ENCODE measurements at regions not wholly inside any gene's neighbourhood (a gene's known extent, or its start where the extent isn't known, plus 50 kb on each side); places are given as distances from the start of the nearest gene placed in this dataset.
A peak's percentile ranks its signal among the peaks of the same experiment; 100 is the strongest.
"Not testable (repeated sequence)": the region's sequence is repeated elsewhere in the genome, so short reads cannot be mapped to it uniquely, and the experiment has no call there.

GRCh38 chr12:131290255-131290959 is 336.7 kb downstream of the ADGRD1 start:
- Histone ChIP-seq H3K9me3 (no peaks in the 10 kb centered on the region), H3K27ac (no peak overlapping the region), H3K4me3 (replicated peaks in 1 of 3) (no peak overlapping the region), H3K4me1 (no peaks in the 10 kb centered on the region), H3K27me3 (no peaks in the 10 kb centered on the region), H3K36me3 (no peaks in the 10 kb centered on the region)
- DNase-seq = no peak
- intact Hi-C loops (cut with DNase I) = no loop called here
- TF ChIP-seq POLR2A (IDR thresholded peaks at IDR 0.05) (no peak), CTCF (IDR thresholded peaks at IDR 0.05) (no peak)
- 85 to 93% methylated on average over 9 to 10 of the region's 10 CpGs for WGBS, 2 donors

GRCh38 chr12:131293071-131294015 is 339.6 kb downstream of the ADGRD1 start:
- WGBS, 2 donors = 71 to 74% methylated on average over 25 of the region's 26 CpGs

DNA sequence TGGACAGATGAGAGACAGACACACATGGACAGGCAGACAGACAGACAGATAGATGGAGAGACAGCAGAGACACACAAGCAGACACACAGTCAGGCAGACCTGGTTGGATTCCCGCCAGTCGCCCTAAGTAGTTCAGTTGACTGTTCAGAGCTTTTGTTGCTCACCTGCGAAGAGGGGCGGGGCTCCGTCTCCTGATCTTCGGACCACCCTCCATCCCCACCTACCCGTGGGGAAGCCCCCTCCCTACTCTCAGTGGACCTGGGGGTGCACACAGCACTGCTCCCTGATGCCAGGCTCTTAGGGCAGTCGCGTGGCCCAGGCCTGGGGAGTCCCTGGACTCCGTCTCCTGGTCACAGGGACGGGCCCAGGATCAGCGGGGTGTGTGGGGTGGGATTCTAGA is 341.0 kb downstream of the ADGRD1 start:
- H3K4me1 ChIP-seq; intact Hi-C loops (cut with DNase I); H3K36me3 ChIP-seq; DNase-seq; H3K4me3 ChIP-seq (replicated peaks in 1 of 3); H3K27me3 ChIP-seq; H3K9me3 ChIP-seq; H3K27ac ChIP-seq: not testable (repeated sequence)
- 81 to 92% methylated on average over 4 to 9 of the region's 12 CpGs for WGBS, 2 donors

More at GRCh38 chr12:131293071-131294015, 339.6 kb downstream of the ADGRD1 start:
- intact Hi-C loops (cut with DNase I); H3K4me3 ChIP-seq (replicated peaks in 1 of 3); H3K27me3 ChIP-seq; H3K4me1 ChIP-seq; H3K36me3 ChIP-seq; H3K9me3 ChIP-seq: not testable (repeated sequence)
- peak; percentile 60 to 66 for DNase-seq
- peak overlapping the region in 1 of 3 donors; percentile 50 for H3K27ac ChIP-seq

DNA sequence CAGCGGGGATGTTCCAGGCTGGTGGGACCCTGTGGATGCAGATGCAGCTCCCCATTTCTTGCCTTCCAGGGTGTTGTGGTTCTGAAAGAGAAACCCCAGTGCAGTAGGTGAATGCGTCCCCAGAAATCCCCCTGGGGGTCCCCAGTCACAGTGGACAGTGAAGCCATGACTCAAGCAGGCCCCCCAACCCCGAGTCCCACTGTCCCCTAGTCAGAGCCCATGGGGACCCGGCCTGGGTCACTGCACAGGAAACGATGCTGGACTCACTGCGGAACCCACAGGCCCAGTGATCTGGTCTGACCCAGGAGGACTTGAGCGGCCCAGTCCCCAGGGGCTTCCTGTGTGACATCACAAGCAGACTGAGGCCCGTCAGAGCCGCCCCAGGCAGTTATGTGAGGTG is 341.4 kb downstream of the ADGRD1 start:
- intact Hi-C loops (cut with DNase I) = not testable (repeated sequence)
- 100% methylated on average over 1 of the region's 9 CpGs; no CpG with 5 or more reads in 1 of the 2 donors for WGBS, 2 donors

GRCh38 chr12:131295559-131295958 is 341.9 kb downstream of the ADGRD1 start:
- H3K27ac ChIP-seq; H3K4me1 ChIP-seq; H3K27me3 ChIP-seq; intact Hi-C loops (cut with DNase I); DNase-seq; H3K9me3 ChIP-seq; H3K4me3 ChIP-seq (replicated peaks in 1 of 3); H3K36me3 ChIP-seq: not testable (repeated sequence)
- 89 to 94% methylated on average over 13 to 16 of the region's 17 CpGs for WGBS, 2 donors

More for the DNA sequence above, 341.4 kb downstream of the ADGRD1 start:
- DNase-seq; H3K4me1 ChIP-seq; H3K27me3 ChIP-seq; H3K4me3 ChIP-seq (replicated peaks in 1 of 3); H3K36me3 ChIP-seq; H3K9me3 ChIP-seq; H3K27ac ChIP-seq: not testable (repeated sequence)

- H3K9me3 ChIP-seq; H3K36me3 ChIP-seq; DNase-seq; H3K27ac ChIP-seq; H3K4me3 ChIP-seq (replicated peaks in 1 of 3); H3K4me1 ChIP-seq; H3K27me3 ChIP-seq; intact Hi-C loops (cut with DNase I): not testable (repeated sequence)
- 93 to 95% methylated on average over 4 to 6 of the region's 6 CpGs for WGBS, 2 donors
Observed at GRCh38 chr12:131296136-131296535, 342.4 kb downstream of the ADGRD1 start.

DNA sequence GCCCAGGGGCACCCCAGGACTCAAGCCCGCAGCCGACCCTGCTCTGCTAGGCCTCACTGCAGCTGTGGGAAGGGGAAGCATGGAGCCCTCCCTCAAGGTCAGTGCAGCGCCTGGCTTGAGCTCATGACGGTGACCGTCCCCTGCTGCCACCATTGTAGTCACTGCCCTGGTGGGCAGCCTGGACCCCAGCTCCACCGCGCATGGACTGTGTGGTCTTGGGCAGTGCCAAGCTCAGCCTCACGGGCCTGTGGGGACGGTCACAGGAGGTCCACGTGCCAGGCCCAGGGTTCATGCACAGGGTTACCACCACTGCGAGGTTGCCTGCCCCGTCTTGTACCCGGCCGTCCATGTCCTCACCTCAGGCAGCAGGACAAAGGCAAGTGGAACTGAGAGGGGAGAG is 342.9 kb downstream of the ADGRD1 start:
- H3K27ac ChIP-seq; DNase-seq; H3K4me1 ChIP-seq; H3K27me3 ChIP-seq; intact Hi-C loops (cut with DNase I); H3K4me3 ChIP-seq (replicated peaks in 1 of 3); H3K36me3 ChIP-seq; H3K9me3 ChIP-seq: not testable (repeated sequence)
- WGBS, 2 donors = 85% methylated on average over 12 of the region's 14 CpGs; no CpG with 5 or more reads in 1 of the 2 donors

GRCh38 chr12:131298526-131299369 is 345.0 kb downstream of the ADGRD1 start:
- H3K27ac ChIP-seq; H3K4me3 ChIP-seq (replicated peaks in 1 of 3); DNase-seq; H3K4me1 ChIP-seq; H3K27me3 ChIP-seq; H3K9me3 ChIP-seq; H3K36me3 ChIP-seq; intact Hi-C loops (cut with DNase I): not testable (repeated sequence)
- WGBS, 2 donors = no CpG with 5 or more reads among the region's 83 CpGs

- H3K4me3 ChIP-seq (replicated peaks in 1 of 3); DNase-seq; intact Hi-C loops (cut with DNase I); H3K36me3 ChIP-seq; H3K27ac ChIP-seq; H3K27me3 ChIP-seq; H3K4me1 ChIP-seq; H3K9me3 ChIP-seq: not testable (repeated sequence)
- no CpG with 5 or more reads among the region's 27 CpGs for whole genome bisulfite sequencing, 2 donors
Observed at GRCh38 chr12:131299370-131299701, 345.6 kb downstream of the ADGRD1 start.

DNA sequence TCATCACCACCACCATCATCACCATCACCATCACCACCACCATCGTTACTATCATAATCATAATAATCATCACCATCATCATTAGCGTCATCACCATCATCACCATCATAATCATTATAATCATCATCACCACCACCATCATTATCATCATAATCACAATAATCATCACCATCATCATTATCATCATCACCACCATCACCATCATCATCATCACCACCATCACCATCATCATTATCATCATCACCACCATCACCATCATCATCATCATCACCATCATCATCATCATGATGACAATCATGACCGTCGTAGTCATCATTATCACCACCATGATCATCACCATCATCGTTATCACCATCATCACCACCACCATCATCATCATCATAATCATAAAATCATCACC is 349.9 kb downstream of the ADGRD1 start:
- H3K4me3 ChIP-seq (replicated peaks in 1 of 3); H3K4me1 ChIP-seq; H3K27me3 ChIP-seq; H3K9me3 ChIP-seq; intact Hi-C loops (cut with DNase I); H3K36me3 ChIP-seq; H3K27ac ChIP-seq; DNase-seq: not testable (repeated sequence)
- 43 to 50% methylated on average over 2 of the region's 5 CpGs for WGBS, 2 donors

GRCh38 chr12:131304642-131305041 is 350.9 kb downstream of the ADGRD1 start:
- H3K9me3 ChIP-seq; DNase-seq; H3K36me3 ChIP-seq; H3K4me1 ChIP-seq; intact Hi-C loops (cut with DNase I); H3K27me3 ChIP-seq; H3K27ac ChIP-seq; H3K4me3 ChIP-seq (replicated peaks in 1 of 3): not testable (repeated sequence)
- no CpG with 5 or more reads among the region's 6 CpGs for WGBS, 2 donors
